SK-N-SH (cell line): ENCODE measurements at regions not wholly inside any gene's neighbourhood (a gene's known extent, or its start where the extent isn't known, plus 50 kb on each side); places are given as distances from the start of the nearest gene placed in this dataset.

ENCODE experiments used
- CTCF ChIA-PET: fragments of 300-600, 350-600 bp; formaldehyde crosslinking; extraction: SDS; loops from one replicate; lab custom pipeline; 2021; lab: Yijun Ruan, JAX
- POLR2A ChIA-PET: fragments of 350-600 bp; sonication (Branson Sonifier 250); formaldehyde crosslinking; extraction: SDS; loops from one replicate; lab custom pipeline; 2020; ENCODE audit warnings: antibody characterized with exemption, inconsistent platforms; lab: Yijun Ruan, JAX
- DNase-seq: peaks from one replicate; pipeline ENCODE4 v3.0.0; 2012
- H2AFZ ChIP-seq: fragments of 200-600 bp; sonication (generic); 2 replicates; pipeline ENCODE4 v1.8.1; 2016; ENCODE audit warnings: antibody characterized with exemption, mild to moderate bottlenecking, low read depth
- H3F3A ChIP-seq: fragments of 200-600 bp; sonication (generic); replicated peaks from 2 replicates; pipeline ENCODE3; 2016; ENCODE audit warnings: antibody characterized with exemption, mild to moderate bottlenecking; ENCODE audit not compliant: insufficient read depth
- H3K27ac ChIP-seq, 2 experiments: fragments of 200-500 bp in 1 of 2; fragments of 200-600 bp in 1 of 2; sonication (Bioruptor generic) in 1 of 2; sonication (generic), shearing (Covaris generic) in 1 of 2; 2 replicates each; pipeline versions ENCODE4 v1.5.1 to v1.6.1; 2014 to 2016; ENCODE audit warnings: low read depth in 2 of 2, inconsistent platforms in 1 of 2, low read length in 1 of 2, mild to moderate bottlenecking in 1 of 2, mixed read lengths in 1 of 2
- H3K27me3 ChIP-seq: fragments of 200-600 bp; sonication (generic), shearing (Covaris generic); 2 replicates; pipeline ENCODE4 v1.6.1; 2016; ENCODE audit warnings: mixed run types; ENCODE audit not compliant: insufficient read depth
- H3K36me3 ChIP-seq, 2 experiments: fragments of 200-500 bp in 1 of 2; fragments of 200-600 bp in 1 of 2; sonication (Bioruptor generic) in 1 of 2; sonication (generic) in 1 of 2; replicated peaks in 1 of 2; 2 replicates each; pipeline versions ENCODE3 to v1.5.1; 2014 to 2016; ENCODE audit warnings: low read length in 1 of 2, mild to moderate bottlenecking in 1 of 2; ENCODE audit not compliant: insufficient read depth in 2 of 2, control insufficient read depth in 1 of 2
- H3K4me1 ChIP-seq, 2 experiments: fragments of 200-500 bp in 1 of 2; fragments of 200-600 bp in 1 of 2; sonication (Bioruptor generic) in 1 of 2; sonication (generic), shearing (Covaris generic) in 1 of 2; 2 replicates each; pipeline versions ENCODE4 v1.5.1 to v1.6.1; 2014 to 2016; ENCODE audit warnings: low read depth in 1 of 2, low read length in 1 of 2, mixed run types in 1 of 2; ENCODE audit not compliant: insufficient read depth in 2 of 2, control insufficient read depth in 1 of 2
- H3K4me2 ChIP-seq: fragments of 200-600 bp; sonication (generic), shearing (Covaris generic); 2 replicates; pipeline ENCODE4 v1.6.1; 2017; ENCODE audit warnings: mixed run types
- H3K4me3 ChIP-seq, 2 experiments: fragments of 200-500 bp in 1 of 2; fragments of 200-600 bp in 1 of 2; sonication (Bioruptor generic) in 1 of 2; sonication (generic), shearing (Covaris generic) in 1 of 2; 2 replicates each; pipeline versions ENCODE4 v1.5.1 to v1.8.1; 2014 to 2016; ENCODE audit warnings: low read depth in 2 of 2, inconsistent platforms in 1 of 2, low read length in 1 of 2, mild to moderate bottlenecking in 1 of 2, mixed read lengths in 1 of 2, moderate library complexity in 1 of 2
- H3K79me2 ChIP-seq: fragments of 200-600 bp; sonication (generic); 2 replicates; pipeline ENCODE4 v1.8.1; 2017; ENCODE audit warnings: mild to moderate bottlenecking; ENCODE audit not compliant: insufficient read depth
- H3K9ac ChIP-seq: fragments of 200-600 bp; sonication (generic); 2 replicates; pipeline ENCODE4 v1.6.1; 2017; ENCODE audit warnings: mixed run types
- H3K9me2 ChIP-seq: fragments of 200-600 bp; sonication (generic); 2 replicates; pipeline ENCODE4 v1.6.1; 2017; ENCODE audit warnings: mixed run types
- H3K9me3 ChIP-seq: fragments of 200-600 bp; sonication (generic); 2 replicates; pipeline ENCODE4 v1.6.1; 2017; ENCODE audit warnings: mixed run types, mild to moderate bottlenecking, moderate library complexity
- H4K20me1 ChIP-seq: fragments of 200-600 bp; sonication (generic); 2 replicates; pipeline ENCODE4 v1.6.1; 2017; ENCODE audit warnings: mild to moderate bottlenecking, mixed run types; ENCODE audit not compliant: insufficient read depth
- EZH2phosphoT487 ChIP-seq: fragments of 200-600 bp; sonication (generic); IDR thresholded peaks from 2 replicates; pipeline ENCODE4 v1.6.1; 2017; ENCODE audit warnings: low read depth, mixed run types, mild to moderate bottlenecking, antibody characterized with exemption, moderate library complexity, borderline replicate concordance
- FOSL2 ChIP-seq: IDR thresholded peaks from 2 replicates; pipeline ENCODE4 v1.4.0; 2012; ENCODE audit warnings: low read depth, mild to moderate bottlenecking, moderate library complexity, borderline replicate concordance
- FOXJ3 ChIP-seq: sonication (generic); formaldehyde crosslinking; IDR thresholded peaks from 2 replicates; pipeline ENCODE4 v1.5.1; 2020; ENCODE audit warnings: mild to moderate bottlenecking, missing genetic modification reagents
- GATA2 ChIP-seq: sonication (generic); formaldehyde crosslinking; IDR thresholded peaks from 2 replicates; pipeline ENCODE4 v1.5.0; 2020; ENCODE audit warnings: mild to moderate bottlenecking, missing genetic modification reagents
- MEF2A ChIP-seq: IDR thresholded peaks from 2 replicates; pipeline ENCODE4 v1.4.0; 2012; ENCODE audit warnings: low read depth, borderline replicate concordance
- MXI1 ChIP-seq: IDR thresholded peaks from 2 replicates; pipeline ENCODE4 v1.6.1; 2012; ENCODE audit warnings: mild to moderate bottlenecking, low read depth, low read length, improper control_type of control experiment
- RAD21 ChIP-seq: IDR thresholded peaks from 2 replicates; pipeline ENCODE4 v1.6.1; 2012; ENCODE audit warnings: mild to moderate bottlenecking, low read length
- RCOR1 ChIP-seq: fragments of 150-350 bp; IDR thresholded peaks from 2 replicates; pipeline ENCODE4 v1.6.1; 2017; ENCODE audit warnings: antibody characterized with exemption, low read length
- RFX5 ChIP-seq: IDR thresholded peaks from 2 replicates; pipeline ENCODE4 v1.6.1; 2012; ENCODE audit warnings: mild to moderate bottlenecking, improper control_type of control experiment, low read length
- RXRA ChIP-seq: IDR thresholded peaks from 2 replicates; pipeline ENCODE4 v1.4.0; 2012; ENCODE audit warnings: low read depth, mild to moderate bottlenecking, borderline replicate concordance
- TAF1 ChIP-seq: IDR thresholded peaks from 2 replicates; pipeline ENCODE4 v1.6.1; 2012; ENCODE audit warnings: low read depth, mild to moderate bottlenecking, low read length, moderate library complexity, borderline replicate concordance
- TCF12 ChIP-seq: IDR thresholded peaks from 2 replicates; pipeline ENCODE4 v1.4.0; 2012
- TEAD4 ChIP-seq: IDR thresholded peaks from 2 replicates; pipeline ENCODE4 v1.4.0; 2012; ENCODE audit warnings: mild to moderate bottlenecking, borderline replicate concordance; ENCODE audit not compliant: insufficient read depth
- WGBS: methylation state at CpG from one replicate; pipeline ENCODE4 v1.1.6; 2017; ENCODE audit warnings: low lambda C conversion rate; 5-methylcytosine and 5-hydroxymethylcytosine counted together
- TF ChIP-seq, protein P1 (sequence below): IDR thresholded peaks from 2 replicates; pipeline ENCODE4 v1.4.0; 2012; ENCODE audit warnings: low read depth, borderline replicate concordance
- TF ChIP-seq, protein P2 (sequence below): IDR thresholded peaks from 2 replicates; pipeline ENCODE4 v1.6.1; 2012; ENCODE audit warnings: mild to moderate bottlenecking, low read depth, low read length, moderate library complexity
- TF ChIP-seq, protein P3 (sequence below): fragments of 200-600 bp; sonication (generic); IDR thresholded peaks from 2 replicates; pipeline ENCODE4 v1.6.1; 2017; ENCODE audit warnings: antibody characterized with exemption, mild to moderate bottlenecking, moderate library complexity
- TF ChIP-seq, protein P4 (sequence below): IDR thresholded peaks from 2 replicates; pipeline ENCODE4 v1.4.0; 2012; ENCODE audit warnings: low read depth, borderline replicate concordance

DNA sequence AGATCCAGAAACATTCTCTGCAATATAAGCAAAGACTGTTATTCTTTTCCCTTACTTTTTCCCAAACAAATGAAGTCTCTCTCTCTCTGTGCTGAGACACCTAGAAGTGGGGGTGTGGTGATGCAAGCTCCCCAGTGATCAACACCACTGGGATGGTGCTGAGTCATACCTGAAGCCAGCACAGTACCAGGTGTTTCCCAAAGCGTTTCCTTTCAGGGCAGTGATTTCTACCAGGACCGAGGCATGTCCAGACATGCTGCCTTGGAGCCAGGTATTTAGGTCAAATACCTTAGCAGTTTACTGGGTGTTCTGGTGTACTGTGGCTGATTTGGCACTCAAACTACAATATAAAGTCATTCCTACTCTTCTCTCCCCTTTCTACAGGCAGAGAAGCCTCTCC, 726.5 kb downstream of the FAM133A start:
- Histone ChIP-seq H3K9ac (no peak overlapping the region), H3K9me3 (no peaks in the 10 kb centered on the region), H3K4me2 (no peak overlapping the region), H3K79me2 (no peaks in the 10 kb centered on the region)
- no CpG with 5 or more reads among the region's 2 CpGs for WGBS
- TF ChIP-seq RCOR1 (no peak), TCF12 (no peak), RFX5 (no peak), FOXJ3 (CRISPR knock-in tag) (no peak), MXI1 (no peak)
- TF ChIP-seq, protein P1, sequence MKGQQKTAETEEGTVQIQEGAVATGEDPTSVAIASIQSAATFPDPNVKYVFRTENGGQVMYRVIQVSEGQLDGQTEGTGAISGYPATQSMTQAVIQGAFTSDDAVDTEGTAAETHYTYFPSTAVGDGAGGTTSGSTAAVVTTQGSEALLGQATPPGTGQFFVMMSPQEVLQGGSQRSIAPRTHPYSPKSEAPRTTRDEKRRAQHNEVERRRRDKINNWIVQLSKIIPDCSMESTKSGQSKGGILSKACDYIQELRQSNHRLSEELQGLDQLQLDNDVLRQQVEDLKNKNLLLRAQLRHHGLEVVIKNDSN, result no peak
- TF ChIP-seq, protein P2, sequence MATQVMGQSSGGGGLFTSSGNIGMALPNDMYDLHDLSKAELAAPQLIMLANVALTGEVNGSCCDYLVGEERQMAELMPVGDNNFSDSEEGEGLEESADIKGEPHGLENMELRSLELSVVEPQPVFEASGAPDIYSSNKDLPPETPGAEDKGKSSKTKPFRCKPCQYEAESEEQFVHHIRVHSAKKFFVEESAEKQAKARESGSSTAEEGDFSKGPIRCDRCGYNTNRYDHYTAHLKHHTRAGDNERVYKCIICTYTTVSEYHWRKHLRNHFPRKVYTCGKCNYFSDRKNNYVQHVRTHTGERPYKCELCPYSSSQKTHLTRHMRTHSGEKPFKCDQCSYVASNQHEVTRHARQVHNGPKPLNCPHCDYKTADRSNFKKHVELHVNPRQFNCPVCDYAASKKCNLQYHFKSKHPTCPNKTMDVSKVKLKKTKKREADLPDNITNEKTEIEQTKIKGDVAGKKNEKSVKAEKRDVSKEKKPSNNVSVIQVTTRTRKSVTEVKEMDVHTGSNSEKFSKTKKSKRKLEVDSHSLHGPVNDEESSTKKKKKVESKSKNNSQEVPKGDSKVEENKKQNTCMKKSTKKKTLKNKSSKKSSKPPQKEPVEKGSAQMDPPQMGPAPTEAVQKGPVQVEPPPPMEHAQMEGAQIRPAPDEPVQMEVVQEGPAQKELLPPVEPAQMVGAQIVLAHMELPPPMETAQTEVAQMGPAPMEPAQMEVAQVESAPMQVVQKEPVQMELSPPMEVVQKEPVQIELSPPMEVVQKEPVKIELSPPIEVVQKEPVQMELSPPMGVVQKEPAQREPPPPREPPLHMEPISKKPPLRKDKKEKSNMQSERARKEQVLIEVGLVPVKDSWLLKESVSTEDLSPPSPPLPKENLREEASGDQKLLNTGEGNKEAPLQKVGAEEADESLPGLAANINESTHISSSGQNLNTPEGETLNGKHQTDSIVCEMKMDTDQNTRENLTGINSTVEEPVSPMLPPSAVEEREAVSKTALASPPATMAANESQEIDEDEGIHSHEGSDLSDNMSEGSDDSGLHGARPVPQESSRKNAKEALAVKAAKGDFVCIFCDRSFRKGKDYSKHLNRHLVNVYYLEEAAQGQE, result no peak
- TF ChIP-seq, protein P3, sequence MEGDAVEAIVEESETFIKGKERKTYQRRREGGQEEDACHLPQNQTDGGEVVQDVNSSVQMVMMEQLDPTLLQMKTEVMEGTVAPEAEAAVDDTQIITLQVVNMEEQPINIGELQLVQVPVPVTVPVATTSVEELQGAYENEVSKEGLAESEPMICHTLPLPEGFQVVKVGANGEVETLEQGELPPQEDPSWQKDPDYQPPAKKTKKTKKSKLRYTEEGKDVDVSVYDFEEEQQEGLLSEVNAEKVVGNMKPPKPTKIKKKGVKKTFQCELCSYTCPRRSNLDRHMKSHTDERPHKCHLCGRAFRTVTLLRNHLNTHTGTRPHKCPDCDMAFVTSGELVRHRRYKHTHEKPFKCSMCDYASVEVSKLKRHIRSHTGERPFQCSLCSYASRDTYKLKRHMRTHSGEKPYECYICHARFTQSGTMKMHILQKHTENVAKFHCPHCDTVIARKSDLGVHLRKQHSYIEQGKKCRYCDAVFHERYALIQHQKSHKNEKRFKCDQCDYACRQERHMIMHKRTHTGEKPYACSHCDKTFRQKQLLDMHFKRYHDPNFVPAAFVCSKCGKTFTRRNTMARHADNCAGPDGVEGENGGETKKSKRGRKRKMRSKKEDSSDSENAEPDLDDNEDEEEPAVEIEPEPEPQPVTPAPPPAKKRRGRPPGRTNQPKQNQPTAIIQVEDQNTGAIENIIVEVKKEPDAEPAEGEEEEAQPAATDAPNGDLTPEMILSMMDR, result no peak
- TF ChIP-seq, all 33 proteins: peak for 0
- H4K20me1 ChIP-seq, result no peaks in the 10 kb centered on the region
- H3K4me1 ChIP-seq, result no peaks in the 10 kb centered on the region
- no peaks in the 10 kb centered on the region for H3K36me3 ChIP-seq
- H2AFZ ChIP-seq, result no peak overlapping the region
- H3K27me3 ChIP-seq, result no peaks in the 10 kb centered on the region
- ChIA-PET CTCF (no interaction called here), POLR2A (no interaction called here)
- H3K27ac ChIP-seq, result no peak overlapping the region
- DNase-seq, result no peak
- no peaks in the 10 kb centered on the region for H3F3A ChIP-seq
- no peaks in the 10 kb centered on the region for H3K9me2 ChIP-seq
- H3K4me3 ChIP-seq, result no peak overlapping the region

DNA sequence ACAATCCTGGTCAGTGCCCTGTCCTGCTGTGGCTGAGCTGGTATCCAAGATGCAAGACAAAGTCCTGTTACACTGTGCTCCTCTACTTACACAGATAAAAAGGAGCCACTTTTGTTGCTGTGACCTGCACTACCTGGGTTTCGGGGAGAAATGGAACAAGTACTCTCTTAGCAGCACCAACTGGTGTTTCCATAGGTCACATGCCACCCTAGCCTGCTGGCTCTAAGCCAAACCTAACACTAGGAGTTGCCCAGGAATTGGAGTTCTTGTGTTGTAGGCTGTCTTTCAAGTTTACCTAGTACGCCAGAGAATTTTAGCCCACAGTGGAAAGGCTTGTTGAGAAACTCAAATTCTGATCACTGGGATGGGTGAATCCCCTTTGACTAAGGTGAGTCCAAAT, 727.4 kb downstream of the FAM133A start:
- no peaks in the 10 kb centered on the region for H3F3A ChIP-seq
- ChIA-PET CTCF (no interaction called here), POLR2A (no interaction called here)
- TF ChIP-seq EZH2phosphoT487 (no peak), RFX5 (no peak), RXRA (no peak), MXI1 (no peak), TEAD4 (no peak), FOSL2 (no peak), GATA2 (CRISPR knock-in tag) (no peak), TAF1 (no peak), MEF2A (no peak), RAD21 (no peak)
- TF ChIP-seq, protein P1, result no peak
- TF ChIP-seq, protein P4, sequence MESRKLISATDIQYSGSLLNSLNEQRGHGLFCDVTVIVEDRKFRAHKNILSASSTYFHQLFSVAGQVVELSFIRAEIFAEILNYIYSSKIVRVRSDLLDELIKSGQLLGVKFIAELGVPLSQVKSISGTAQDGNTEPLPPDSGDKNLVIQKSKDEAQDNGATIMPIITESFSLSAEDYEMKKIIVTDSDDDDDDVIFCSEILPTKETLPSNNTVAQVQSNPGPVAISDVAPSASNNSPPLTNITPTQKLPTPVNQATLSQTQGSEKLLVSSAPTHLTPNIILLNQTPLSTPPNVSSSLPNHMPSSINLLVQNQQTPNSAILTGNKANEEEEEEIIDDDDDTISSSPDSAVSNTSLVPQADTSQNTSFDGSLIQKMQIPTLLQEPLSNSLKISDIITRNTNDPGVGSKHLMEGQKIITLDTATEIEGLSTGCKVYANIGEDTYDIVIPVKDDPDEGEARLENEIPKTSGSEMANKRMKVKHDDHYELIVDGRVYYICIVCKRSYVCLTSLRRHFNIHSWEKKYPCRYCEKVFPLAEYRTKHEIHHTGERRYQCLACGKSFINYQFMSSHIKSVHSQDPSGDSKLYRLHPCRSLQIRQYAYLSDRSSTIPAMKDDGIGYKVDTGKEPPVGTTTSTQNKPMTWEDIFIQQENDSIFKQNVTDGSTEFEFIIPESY, result no peak
- no peaks in the 10 kb centered on the region for H3K4me1 ChIP-seq
- no peak for DNase-seq
- H3K27ac ChIP-seq, result no peak overlapping the region
- no peaks in the 10 kb centered on the region for H3K27me3 ChIP-seq
- H3K36me3 ChIP-seq, result no peaks in the 10 kb centered on the region
- H3K9ac ChIP-seq, result no peak overlapping the region
- H3K4me3 ChIP-seq, result no peak overlapping the region
- no peak overlapping the region for H2AFZ ChIP-seq
- H3K9me3 ChIP-seq, result no peaks in the 10 kb centered on the region
- H3K4me2 ChIP-seq, result no peak overlapping the region
- WGBS, result 7% methylated on average over 2 of the region's 2 CpGs
- no peaks in the 10 kb centered on the region for H4K20me1 ChIP-seq
- H3K9me2 ChIP-seq, result no peaks in the 10 kb centered on the region
- no peaks in the 10 kb centered on the region for H3K79me2 ChIP-seq
